GM23338 (cell line): ENCODE measurements at regions not wholly inside any gene's neighbourhood (a gene's known extent, or its start where the extent isn't known, plus 50 kb on each side); places are given as distances from the start of the nearest gene placed in this dataset.

Experiments
- ATAC-seq: fragments of 200-7000 bp; cut with Tn5 transposase; 3 replicates; pipeline ENCODE4 v1.9.1; 2020
- DNase-seq: peaks from one replicate; pipeline ENCODE4 v3.0.0-alpha.2; 2015; ENCODE audit warnings: low spot score
- H2AFZ ChIP-seq: fragments of 200-600 bp; sonication (generic); 2 replicates; pipeline ENCODE4 v1.8.0; 2016; ENCODE audit warnings: antibody characterized with exemption, mild to moderate bottlenecking, moderate library complexity
- H3F3A ChIP-seq: fragments of 200-600 bp; sonication (generic); replicated peaks from 2 replicates; pipeline ENCODE4 v1.8.0; 2017; ENCODE audit warnings: antibody characterized with exemption, mixed run types, low read depth
- H3K27ac ChIP-seq: fragments of 200-600 bp; sonication (generic); 2 replicates; pipeline ENCODE4 v1.6.1; 2016; ENCODE audit warnings: low read depth
- H3K27me3 ChIP-seq: fragments of 200-600 bp; sonication (generic); 2 replicates; pipeline ENCODE4 v1.8.0; 2016; ENCODE audit warnings: mild to moderate bottlenecking, mixed run types, moderate library complexity; ENCODE audit not compliant: insufficient read depth
- H3K36me3 ChIP-seq: fragments of 200-600 bp; sonication (generic); 2 replicates; pipeline ENCODE4 v1.8.0; 2016; ENCODE audit warnings: mild to moderate bottlenecking; ENCODE audit not compliant: insufficient read depth
- H3K4me1 ChIP-seq: fragments of 200-600 bp; sonication (generic); 2 replicates; pipeline ENCODE4 v1.8.0; 2016; ENCODE audit warnings: mild to moderate bottlenecking, moderate library complexity; ENCODE audit not compliant: insufficient read depth
- H3K4me2 ChIP-seq: fragments of 200-600 bp; sonication (generic); 2 replicates; pipeline ENCODE4 v1.7.1; 2017; ENCODE audit warnings: mixed run types
- H3K4me3 ChIP-seq: fragments of 200-600 bp; sonication (generic); 2 replicates; pipeline ENCODE4 v1.6.1; 2016; ENCODE audit warnings: mixed run types
- H3K79me2 ChIP-seq: fragments of 200-600 bp; sonication (generic); replicated peaks from 2 replicates; pipeline ENCODE4 v1.8.0; 2017; ENCODE audit warnings: mild to moderate bottlenecking; ENCODE audit not compliant: insufficient read depth
- H3K9me2 ChIP-seq: fragments of 200-600 bp; sonication (generic); 2 replicates; pipeline ENCODE4 v1.8.0; 2017; ENCODE audit not compliant: insufficient read depth
- H4K20me1 ChIP-seq: fragments of 200-600 bp; sonication (generic); replicated peaks from 2 replicates; pipeline ENCODE4 v1.8.0; 2017; ENCODE audit warnings: mild to moderate bottlenecking; ENCODE audit not compliant: insufficient read depth
- H3K27ac Mint-ChIP-seq: 2 replicates; pipeline ENCODE4 v1.8.0; 2020; ENCODE audit warnings: inconsistent platforms, mild to moderate bottlenecking, moderate library complexity, mixed read lengths
- H3K27me3 Mint-ChIP-seq: 3 replicates; pipeline ENCODE4 v1.8.0; 2022; ENCODE audit warnings: low read depth, mild to moderate bottlenecking, moderate library complexity, mixed read lengths, inconsistent platforms; ENCODE audit not compliant: insufficient read depth, poor library complexity
- H3K36me3 Mint-ChIP-seq: 3 replicates; pipeline ENCODE4 v1.8.0; 2021; ENCODE audit warnings: low read depth, mild to moderate bottlenecking, inconsistent platforms, moderate library complexity, mixed read lengths
- H3K4me1 Mint-ChIP-seq: 3 replicates; pipeline ENCODE4 v1.8.0; 2020; ENCODE audit warnings: mild to moderate bottlenecking, inconsistent platforms, mixed read lengths
- H3K4me3 Mint-ChIP-seq: 3 replicates; pipeline ENCODE4 v1.8.0; 2021; ENCODE audit warnings: moderate library complexity, mild to moderate bottlenecking, inconsistent platforms, mixed read lengths
- H3K9me3 Mint-ChIP-seq: 3 replicates; pipeline ENCODE4 v1.8.0; 2020; ENCODE audit warnings: moderate library complexity, mild to moderate bottlenecking, inconsistent platforms, mixed read lengths
- CREB1 ChIP-seq: fragments of 250-450 bp; sonication (Bioruptor Pico); IDR thresholded peaks from 2 replicates; pipeline ENCODE4 v1.5.0; 2020; ENCODE audit warnings: low read depth, mild to moderate bottlenecking, moderate library complexity
- EZH2 ChIP-seq: fragments of 200-600 bp; sonication (generic); IDR thresholded peaks from one replicate; pipeline ENCODE4 v1.8.0; 2017; ENCODE audit warnings: antibody characterized with exemption, mild to moderate bottlenecking, low read depth; ENCODE audit not compliant: unreplicated experiment
- JUNB ChIP-seq: IDR thresholded peaks from one replicate; pipeline ENCODE4 v1.6.1; 2016; ENCODE audit warnings: antibody characterized with exemption; ENCODE audit not compliant: unreplicated experiment
- NANOG ChIP-seq: IDR thresholded peaks from 2 replicates; pipeline ENCODE4 v1.6.1; 2016; ENCODE audit warnings: antibody characterized with exemption, borderline replicate concordance
- POLR2AphosphoS5 ChIP-seq: IDR thresholded peaks from 2 replicates; pipeline ENCODE4 v1.6.1; 2016; ENCODE audit warnings: antibody characterized with exemption, low read depth
- STAT1 ChIP-seq: IDR thresholded peaks from one replicate; pipeline ENCODE4 v1.6.1; 2016; ENCODE audit warnings: antibody characterized with exemption; ENCODE audit not compliant: unreplicated experiment
- ZNF114 ChIP-seq: fragments of 250-450 bp; sonication (Bioruptor Pico); IDR thresholded peaks from 2 replicates; pipeline ENCODE4 v1.5.0; 2020; ENCODE audit warnings: mild to moderate bottlenecking, moderate library complexity
- ZNF331 ChIP-seq: fragments of 250-450 bp; sonication (Bioruptor Pico); IDR thresholded peaks from 2 replicates; pipeline ENCODE4 v1.5.0; 2020; ENCODE audit warnings: low read depth, mild to moderate bottlenecking, moderate library complexity
- TF ChIP-seq, protein P1 (sequence below), 2 experiments: fragments of 200-600 bp in 1 of 2; sonication (generic) in 1 of 2; conservative IDR thresholded peaks; 2 replicates each; pipeline versions ENCODE4 v1.5.1 to v1.6.1; 2016 to 2017; ENCODE audit warnings: antibody characterized with exemption in 2 of 2, low read depth in 2 of 2, mild to moderate bottlenecking in 2 of 2, moderate library complexity in 1 of 2
- TF ChIP-seq, protein P2 (sequence below): IDR thresholded peaks from one replicate; pipeline ENCODE4 v1.6.1; 2018; ENCODE audit warnings: antibody characterized with exemption; ENCODE audit not compliant: unreplicated experiment
- TF ChIP-seq, protein P3 (sequence below): fragments of 250-450 bp; sonication (Bioruptor Pico); IDR thresholded peaks from 2 replicates; pipeline ENCODE4 v1.5.0; 2020; ENCODE audit warnings: mild to moderate bottlenecking, moderate library complexity
- TF ChIP-seq, protein P4 (sequence below): IDR thresholded peaks from 2 replicates; pipeline ENCODE4 v1.6.1; 2016; ENCODE audit warnings: antibody characterized with exemption

- TF ChIP-seq POLR2AphosphoS5: no peak
- no peak for TF ChIP-seq ZNF331 (CRISPR knock-in tag)
- no peak for TF ChIP-seq CREB1 (CRISPR knock-in tag)
- no peak for TF ChIP-seq STAT1
- TF ChIP-seq EZH2: no peak
- no peak for TF ChIP-seq NANOG
- TF ChIP-seq JUNB: no peak
- TF ChIP-seq, protein P1, sequence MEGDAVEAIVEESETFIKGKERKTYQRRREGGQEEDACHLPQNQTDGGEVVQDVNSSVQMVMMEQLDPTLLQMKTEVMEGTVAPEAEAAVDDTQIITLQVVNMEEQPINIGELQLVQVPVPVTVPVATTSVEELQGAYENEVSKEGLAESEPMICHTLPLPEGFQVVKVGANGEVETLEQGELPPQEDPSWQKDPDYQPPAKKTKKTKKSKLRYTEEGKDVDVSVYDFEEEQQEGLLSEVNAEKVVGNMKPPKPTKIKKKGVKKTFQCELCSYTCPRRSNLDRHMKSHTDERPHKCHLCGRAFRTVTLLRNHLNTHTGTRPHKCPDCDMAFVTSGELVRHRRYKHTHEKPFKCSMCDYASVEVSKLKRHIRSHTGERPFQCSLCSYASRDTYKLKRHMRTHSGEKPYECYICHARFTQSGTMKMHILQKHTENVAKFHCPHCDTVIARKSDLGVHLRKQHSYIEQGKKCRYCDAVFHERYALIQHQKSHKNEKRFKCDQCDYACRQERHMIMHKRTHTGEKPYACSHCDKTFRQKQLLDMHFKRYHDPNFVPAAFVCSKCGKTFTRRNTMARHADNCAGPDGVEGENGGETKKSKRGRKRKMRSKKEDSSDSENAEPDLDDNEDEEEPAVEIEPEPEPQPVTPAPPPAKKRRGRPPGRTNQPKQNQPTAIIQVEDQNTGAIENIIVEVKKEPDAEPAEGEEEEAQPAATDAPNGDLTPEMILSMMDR (conservative IDR thresholded peaks at IDR 0.05; ENCODE audit: low read depth in 2 of 2): no peak
- TF ChIP-seq, protein P2, sequence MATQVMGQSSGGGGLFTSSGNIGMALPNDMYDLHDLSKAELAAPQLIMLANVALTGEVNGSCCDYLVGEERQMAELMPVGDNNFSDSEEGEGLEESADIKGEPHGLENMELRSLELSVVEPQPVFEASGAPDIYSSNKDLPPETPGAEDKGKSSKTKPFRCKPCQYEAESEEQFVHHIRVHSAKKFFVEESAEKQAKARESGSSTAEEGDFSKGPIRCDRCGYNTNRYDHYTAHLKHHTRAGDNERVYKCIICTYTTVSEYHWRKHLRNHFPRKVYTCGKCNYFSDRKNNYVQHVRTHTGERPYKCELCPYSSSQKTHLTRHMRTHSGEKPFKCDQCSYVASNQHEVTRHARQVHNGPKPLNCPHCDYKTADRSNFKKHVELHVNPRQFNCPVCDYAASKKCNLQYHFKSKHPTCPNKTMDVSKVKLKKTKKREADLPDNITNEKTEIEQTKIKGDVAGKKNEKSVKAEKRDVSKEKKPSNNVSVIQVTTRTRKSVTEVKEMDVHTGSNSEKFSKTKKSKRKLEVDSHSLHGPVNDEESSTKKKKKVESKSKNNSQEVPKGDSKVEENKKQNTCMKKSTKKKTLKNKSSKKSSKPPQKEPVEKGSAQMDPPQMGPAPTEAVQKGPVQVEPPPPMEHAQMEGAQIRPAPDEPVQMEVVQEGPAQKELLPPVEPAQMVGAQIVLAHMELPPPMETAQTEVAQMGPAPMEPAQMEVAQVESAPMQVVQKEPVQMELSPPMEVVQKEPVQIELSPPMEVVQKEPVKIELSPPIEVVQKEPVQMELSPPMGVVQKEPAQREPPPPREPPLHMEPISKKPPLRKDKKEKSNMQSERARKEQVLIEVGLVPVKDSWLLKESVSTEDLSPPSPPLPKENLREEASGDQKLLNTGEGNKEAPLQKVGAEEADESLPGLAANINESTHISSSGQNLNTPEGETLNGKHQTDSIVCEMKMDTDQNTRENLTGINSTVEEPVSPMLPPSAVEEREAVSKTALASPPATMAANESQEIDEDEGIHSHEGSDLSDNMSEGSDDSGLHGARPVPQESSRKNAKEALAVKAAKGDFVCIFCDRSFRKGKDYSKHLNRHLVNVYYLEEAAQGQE: no peak
- no peak for TF ChIP-seq ZNF114 (CRISPR knock-in tag)
- TF ChIP-seq, protein P3, sequence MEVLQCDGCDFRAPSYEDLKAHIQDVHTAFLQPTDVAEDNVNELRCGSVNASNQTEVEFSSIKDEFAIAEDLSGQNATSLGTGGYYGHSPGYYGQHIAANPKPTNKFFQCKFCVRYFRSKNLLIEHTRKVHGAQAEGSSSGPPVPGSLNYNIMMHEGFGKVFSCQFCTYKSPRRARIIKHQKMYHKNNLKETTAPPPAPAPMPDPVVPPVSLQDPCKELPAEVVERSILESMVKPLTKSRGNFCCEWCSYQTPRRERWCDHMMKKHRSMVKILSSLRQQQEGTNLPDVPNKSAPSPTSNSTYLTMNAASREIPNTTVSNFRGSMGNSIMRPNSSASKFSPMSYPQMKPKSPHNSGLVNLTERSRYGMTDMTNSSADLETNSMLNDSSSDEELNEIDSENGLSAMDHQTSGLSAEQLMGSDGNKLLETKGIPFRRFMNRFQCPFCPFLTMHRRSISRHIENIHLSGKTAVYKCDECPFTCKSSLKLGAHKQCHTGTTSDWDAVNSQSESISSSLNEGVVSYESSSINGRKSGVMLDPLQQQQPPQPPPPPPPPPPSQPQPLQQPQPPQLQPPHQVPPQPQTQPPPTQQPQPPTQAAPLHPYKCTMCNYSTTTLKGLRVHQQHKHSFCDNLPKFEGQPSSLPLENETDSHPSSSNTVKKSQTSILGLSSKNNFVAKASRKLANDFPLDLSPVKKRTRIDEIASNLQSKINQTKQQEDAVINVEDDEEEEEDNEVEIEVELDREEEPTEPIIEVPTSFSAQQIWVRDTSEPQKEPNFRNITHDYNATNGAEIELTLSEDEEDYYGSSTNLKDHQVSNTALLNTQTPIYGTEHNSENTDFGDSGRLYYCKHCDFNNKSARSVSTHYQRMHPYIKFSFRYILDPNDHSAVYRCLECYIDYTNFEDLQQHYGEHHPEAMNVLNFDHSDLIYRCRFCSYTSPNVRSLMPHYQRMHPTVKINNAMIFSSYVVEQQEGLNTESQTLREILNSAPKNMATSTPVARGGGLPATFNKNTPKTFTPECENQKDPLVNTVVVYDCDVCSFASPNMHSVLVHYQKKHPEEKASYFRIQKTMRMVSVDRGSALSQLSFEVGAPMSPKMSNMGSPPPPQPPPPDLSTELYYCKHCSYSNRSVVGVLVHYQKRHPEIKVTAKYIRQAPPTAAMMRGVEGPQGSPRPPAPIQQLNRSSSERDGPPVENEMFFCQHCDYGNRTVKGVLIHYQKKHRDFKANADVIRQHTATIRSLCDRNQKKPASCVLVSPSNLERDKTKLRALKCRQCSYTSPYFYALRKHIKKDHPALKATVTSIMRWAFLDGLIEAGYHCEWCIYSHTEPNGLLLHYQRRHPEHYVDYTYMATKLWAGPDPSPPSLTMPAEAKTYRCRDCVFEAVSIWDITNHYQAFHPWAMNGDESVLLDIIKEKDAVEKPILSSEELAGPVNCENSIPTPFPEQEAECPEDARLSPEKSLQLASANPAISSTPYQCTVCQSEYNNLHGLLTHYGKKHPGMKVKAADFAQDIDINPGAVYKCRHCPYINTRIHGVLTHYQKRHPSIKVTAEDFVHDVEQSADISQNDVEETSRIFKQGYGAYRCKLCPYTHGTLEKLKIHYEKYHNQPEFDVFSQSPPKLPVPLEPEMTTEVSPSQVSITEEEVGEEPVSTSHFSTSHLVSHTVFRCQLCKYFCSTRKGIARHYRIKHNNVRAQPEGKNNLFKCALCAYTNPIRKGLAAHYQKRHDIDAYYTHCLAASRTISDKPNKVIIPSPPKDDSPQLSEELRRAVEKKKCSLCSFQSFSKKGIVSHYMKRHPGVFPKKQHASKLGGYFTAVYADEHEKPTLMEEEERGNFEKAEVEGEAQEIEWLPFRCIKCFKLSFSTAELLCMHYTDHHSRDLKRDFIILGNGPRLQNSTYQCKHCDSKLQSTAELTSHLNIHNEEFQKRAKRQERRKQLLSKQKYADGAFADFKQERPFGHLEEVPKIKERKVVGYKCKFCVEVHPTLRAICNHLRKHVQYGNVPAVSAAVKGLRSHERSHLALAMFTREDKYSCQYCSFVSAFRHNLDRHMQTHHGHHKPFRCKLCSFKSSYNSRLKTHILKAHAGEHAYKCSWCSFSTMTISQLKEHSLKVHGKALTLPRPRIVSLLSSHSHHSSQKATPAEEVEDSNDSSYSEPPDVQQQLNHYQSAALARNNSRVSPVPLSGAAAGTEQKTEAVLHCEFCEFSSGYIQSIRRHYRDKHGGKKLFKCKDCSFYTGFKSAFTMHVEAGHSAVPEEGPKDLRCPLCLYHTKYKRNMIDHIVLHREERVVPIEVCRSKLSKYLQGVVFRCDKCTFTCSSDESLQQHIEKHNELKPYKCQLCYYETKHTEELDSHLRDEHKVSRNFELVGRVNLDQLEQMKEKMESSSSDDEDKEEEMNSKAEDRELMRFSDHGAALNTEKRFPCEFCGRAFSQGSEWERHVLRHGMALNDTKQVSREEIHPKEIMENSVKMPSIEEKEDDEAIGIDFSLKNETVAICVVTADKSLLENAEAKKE (CRISPR knock-in tag): no peak
- TF ChIP-seq, protein P4, sequence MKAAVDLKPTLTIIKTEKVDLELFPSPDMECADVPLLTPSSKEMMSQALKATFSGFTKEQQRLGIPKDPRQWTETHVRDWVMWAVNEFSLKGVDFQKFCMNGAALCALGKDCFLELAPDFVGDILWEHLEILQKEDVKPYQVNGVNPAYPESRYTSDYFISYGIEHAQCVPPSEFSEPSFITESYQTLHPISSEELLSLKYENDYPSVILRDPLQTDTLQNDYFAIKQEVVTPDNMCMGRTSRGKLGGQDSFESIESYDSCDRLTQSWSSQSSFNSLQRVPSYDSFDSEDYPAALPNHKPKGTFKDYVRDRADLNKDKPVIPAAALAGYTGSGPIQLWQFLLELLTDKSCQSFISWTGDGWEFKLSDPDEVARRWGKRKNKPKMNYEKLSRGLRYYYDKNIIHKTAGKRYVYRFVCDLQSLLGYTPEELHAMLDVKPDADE: no peak
- Histone ChIP-seq H4K20me1 (no peaks in the 10 kb centered on the region), H3K4me2 (no peak overlapping the region), H3K4me3 (no peak overlapping the region), H3K4me1 (no peaks in the 10 kb centered on the region), H3K79me2 (no peaks in the 10 kb centered on the region), H3K9me2 (0 out of 2 replicates have a peak, but pooled peaks cover 3% of the 10 kb centered on the region), H3K27ac (no peak overlapping the region), H3K36me3 (0 out of 2 replicates have a peak, but pooled peaks cover 6% of the 10 kb centered on the region), H2AFZ (no peak overlapping the region), H3F3A (no peaks in the 10 kb centered on the region), H3K27me3 (no peaks in the 10 kb centered on the region)
- peaks cover 2% of the 10 kb centered on the region; the same call in 2 of the 3 replicates for H3K4me1 Mint-ChIP-seq
- no peak overlapping the region for H3K27ac Mint-ChIP-seq
- H3K4me3 Mint-ChIP-seq: no peak overlapping the region
- H3K27me3 Mint-ChIP-seq: peaks cover 4% of the 10 kb centered on the region
- peaks cover 31% of the 10 kb centered on the region for H3K9me3 Mint-ChIP-seq
- ATAC-seq (no peak), DNase-seq (no peak)
- peaks cover 22% of the 10 kb centered on the region for H3K36me3 Mint-ChIP-seq
These were observed 104.7 kb upstream of the TSC22D1 start for GRCh38 chr13:44680746-44681355.
